RWPE2 (cell line): ENCODE measurements at regions not wholly inside any gene's neighbourhood (a gene's known extent, or its start where the extent isn't known, plus 50 kb on each side); places are given as distances from the start of the nearest gene placed in this dataset.

Experiments used
- ATAC-seq: fragments of 200-7000 bp; cut with Tn5 transposase; 3 replicates; pipeline ENCODE4 v1.9.1; 2021; ENCODE audit warnings: low read depth
- DNase-seq: peaks from one replicate; pipeline ENCODE4 v3.0.0-alpha.2; 2020; ENCODE audit warnings: low spot score
- H3K27ac ChIP-seq: fragments of 450-650 bp; 2 replicates; pipeline ENCODE4 v1.5.1; 2017; ENCODE audit warnings: mild to moderate bottlenecking; ENCODE audit not compliant: poor library complexity, severe bottlenecking
- H3K27me3 ChIP-seq: fragments of 250-450 bp; sonication (Bioruptor Pico); 2 replicates; pipeline ENCODE4 v1.5.1; 2021; ENCODE audit warnings: mild to moderate bottlenecking, moderate library complexity; ENCODE audit not compliant: insufficient read depth, poor library complexity, severe bottlenecking
- H3K36me3 ChIP-seq: fragments of 250-450 bp; sonication (Bioruptor Pico); 2 replicates; pipeline ENCODE4 v1.5.1; 2020; ENCODE audit warnings: low read depth, mild to moderate bottlenecking, moderate library complexity
- H3K4me1 ChIP-seq: fragments of 250-450 bp; sonication (Bioruptor Pico); 2 replicates; pipeline ENCODE4 v1.5.1; 2021; ENCODE audit warnings: mild to moderate bottlenecking, moderate library complexity; ENCODE audit not compliant: insufficient read depth, poor library complexity, severe bottlenecking
- H3K4me3 ChIP-seq: fragments of 250-450 bp; sonication (Bioruptor Pico); 2 replicates; pipeline ENCODE4 v1.5.1; 2021; ENCODE audit warnings: mild to moderate bottlenecking, moderate library complexity; ENCODE audit not compliant: severe bottlenecking
- H3K9me3 ChIP-seq: fragments of 250-450 bp; sonication (Bioruptor Pico); 2 replicates; pipeline ENCODE4 v1.5.1; 2021; ENCODE audit warnings: mild to moderate bottlenecking, moderate library complexity; ENCODE audit not compliant: severe bottlenecking
- CTCF ChIP-seq: fragments of 450-650 bp; IDR thresholded peaks from one replicate; pipeline ENCODE4 v1.5.1; 2017; ENCODE audit warnings: mild to moderate bottlenecking, moderate library complexity; ENCODE audit not compliant: poor library complexity, severe bottlenecking

GRCh38 chr13:36526897-36527296 is 94.6 kb downstream of the CCNA1 start:
- DNase-seq (no peak), ATAC-seq (peak; percentile 47; the same call in 1 of the 3 replicates)
- H3K36me3 ChIP-seq: no peaks in the 10 kb centered on the region
- peaks cover 12% of the 10 kb centered on the region for H3K4me1 ChIP-seq
- H3K27me3 ChIP-seq: no peaks in the 10 kb centered on the region
- peak; percentile 13 for TF ChIP-seq CTCF
- no peaks in the 10 kb centered on the region for H3K9me3 ChIP-seq
- H3K27ac ChIP-seq: no peak overlapping the region
- no peak overlapping the region for H3K4me3 ChIP-seq

GRCh38 chr13:36528105-36528504 is 95.8 kb downstream of the CCNA1 start:
- H3K4me1 ChIP-seq: peaks cover 17% of the 10 kb centered on the region
- TF ChIP-seq CTCF: no peak
- no peaks in the 10 kb centered on the region for H3K36me3 ChIP-seq
- no peaks in the 10 kb centered on the region for H3K9me3 ChIP-seq
- H3K4me3 ChIP-seq: no peak overlapping the region
- H3K27me3 ChIP-seq: no peaks in the 10 kb centered on the region
- DNase-seq (no peak), ATAC-seq (no peak)
- no peak overlapping the region for H3K27ac ChIP-seq

GRCh38 chr13:36530050-36530789 is 97.9 kb downstream of the CCNA1 start:
- Histone ChIP-seq H3K27me3 (no peaks in the 10 kb centered on the region), H3K4me1 (peaks cover 28% of the 10 kb centered on the region), H3K27ac (peak overlapping the region; percentile 81), H3K4me3 (no peak overlapping the region), H3K9me3 (no peaks in the 10 kb centered on the region), H3K36me3 (no peaks in the 10 kb centered on the region)
- DNase-seq (peak; percentile 53), ATAC-seq (peak; percentile 55)
- no peak for TF ChIP-seq CTCF

GRCh38 chr13:36530861-36531590 is 98.7 kb downstream of the CCNA1 start:
- H3K27ac ChIP-seq: peak overlapping the region; percentile 81

More at GRCh38 chr13:36530861-36531590, 98.7 kb downstream of the CCNA1 start:
- ATAC-seq (no peak), DNase-seq (no peak)
- Histone ChIP-seq H3K9me3 (no peaks in the 10 kb centered on the region), H3K36me3 (no peaks in the 10 kb centered on the region), H3K4me3 (no peak overlapping the region), H3K27me3 (no peaks in the 10 kb centered on the region), H3K4me1 (peaks cover 30% of the 10 kb centered on the region)
- no peak for TF ChIP-seq CTCF
